Activated CD4-positive, alpha-beta T cell treated with anti-CD3 and anti-CD28 coated beads, Interleukin-2, amount 10 ng/mL, durations not matched to agents 24 days and 14 days (primary cell): ENCODE measurements at regions not wholly inside any gene's neighbourhood (a gene's known extent, or its start where the extent isn't known, plus 50 kb on each side); places are given as distances from the start of the nearest gene placed in this dataset.

Experiments used
- DNase-seq: peaks from one replicate; pipeline ENCODE4 v3.0.0; 2022
- H3K27ac Mint-ChIP-seq: one replicate; pipeline ENCODE4 v1.8.0; 2022; ENCODE audit warnings: mild to moderate bottlenecking, mixed read lengths
- H3K27me3 Mint-ChIP-seq: one replicate; pipeline ENCODE4 v1.8.0; 2022; ENCODE audit warnings: mixed read lengths
- H3K36me3 Mint-ChIP-seq: one replicate; pipeline ENCODE4 v1.8.0; 2022; ENCODE audit warnings: low read depth, mild to moderate bottlenecking, mixed read lengths
- H3K4me1 Mint-ChIP-seq: one replicate; pipeline ENCODE4 v1.8.0; 2021; ENCODE audit warnings: mixed read lengths
- H3K4me3 Mint-ChIP-seq: one replicate; pipeline ENCODE4 v1.8.0; 2022; ENCODE audit warnings: mild to moderate bottlenecking, moderate library complexity, mixed read lengths
- H3K9me3 Mint-ChIP-seq: one replicate; pipeline ENCODE4 v1.8.0; 2021; ENCODE audit warnings: mixed read lengths
- intact Hi-C: fragments of 100-400 bp; cut with micrococcal nuclease; formaldehyde crosslinking; loops from one replicate; pipeline ENCODE4 v1.15.1; 2023

DNA sequence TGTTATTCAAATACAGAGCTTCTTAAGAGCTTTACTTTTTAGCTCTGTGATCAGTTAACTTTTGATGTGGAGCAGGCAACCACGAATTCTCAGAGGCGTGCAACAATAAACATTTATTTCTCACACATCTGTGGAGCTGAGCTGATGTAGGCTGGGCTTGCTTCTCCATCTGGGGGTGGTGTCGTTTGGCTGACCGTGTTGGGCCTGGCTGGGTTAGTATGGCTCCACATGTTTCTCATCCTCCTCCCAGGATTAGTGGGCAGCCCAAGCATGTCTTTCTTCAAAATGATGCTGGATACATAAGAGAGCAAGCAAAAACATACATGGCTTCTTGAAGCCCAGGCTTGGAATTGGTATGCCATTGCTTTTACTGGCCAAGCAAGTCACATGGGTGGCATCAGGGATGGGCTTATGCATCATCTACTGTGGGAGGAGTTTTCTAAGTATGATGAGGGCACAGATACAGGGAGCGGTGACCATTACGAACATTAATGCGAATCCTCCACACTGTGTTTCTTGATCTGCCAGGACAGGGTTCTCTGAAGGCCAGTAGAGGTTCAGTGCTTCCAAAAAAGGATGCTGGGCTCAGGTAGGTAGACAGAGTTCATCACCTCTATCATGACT, 157.0 kb upstream of the TNP1 start:
- Mint-ChIP-seq H3K4me1 (peaks cover 5% of the 10 kb centered on the region), H3K27me3 (peaks cover 30% of the 10 kb centered on the region), H3K36me3 (no peaks in the 10 kb centered on the region), H3K4me3 (no peak overlapping the region), H3K27ac (no peak overlapping the region), H3K9me3 (no peaks in the 10 kb centered on the region)
- intact Hi-C loops: no loop called here
- no peak for DNase-seq

DNA sequence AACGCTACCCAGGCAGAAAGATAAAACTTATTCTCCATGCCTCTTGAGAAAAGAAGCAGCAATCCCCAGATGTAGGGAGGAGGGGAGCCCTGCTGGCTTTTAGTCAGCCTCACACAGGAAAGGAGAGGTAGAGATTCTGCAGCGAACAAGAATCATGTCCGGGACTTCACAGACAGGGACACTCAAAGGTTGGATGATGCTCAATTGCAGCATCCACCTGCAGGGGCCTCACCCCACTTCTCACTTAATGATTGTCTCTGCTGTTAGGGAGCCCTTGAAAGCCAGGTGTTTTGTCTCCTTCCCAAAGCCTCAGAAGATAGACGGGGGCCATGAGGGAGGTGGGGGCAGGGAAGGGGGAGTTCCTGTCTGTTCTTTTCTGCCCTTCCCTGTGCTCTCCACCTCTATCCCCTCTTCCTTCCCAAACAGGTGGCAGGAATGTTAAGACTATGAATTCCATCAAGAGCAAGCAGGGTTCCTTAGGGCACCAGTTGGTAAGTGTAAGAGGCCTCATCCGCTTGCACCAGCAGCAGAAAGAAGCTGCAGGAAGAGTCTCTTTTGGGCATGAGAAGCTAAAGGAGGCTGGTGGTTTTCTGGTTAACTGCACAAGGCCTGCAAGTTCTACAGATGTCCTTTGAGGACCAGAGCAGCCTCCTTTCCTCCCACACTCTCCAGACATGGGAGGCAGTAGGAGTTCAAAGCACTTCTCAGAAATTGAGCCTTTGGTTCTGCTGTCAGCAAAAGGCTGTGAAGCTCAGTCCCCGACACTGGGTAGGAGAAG, 154.7 kb upstream of the TNP1 start:
- intact Hi-C loops: no loop called here
- no peak overlapping the region for H3K27ac Mint-ChIP-seq
- peaks cover 35% of the 10 kb centered on the region for H3K27me3 Mint-ChIP-seq
- no peak for DNase-seq
- H3K4me3 Mint-ChIP-seq: no peak overlapping the region
- no peaks in the 10 kb centered on the region for H3K36me3 Mint-ChIP-seq
- H3K9me3 Mint-ChIP-seq: no peaks in the 10 kb centered on the region
- H3K4me1 Mint-ChIP-seq: peaks cover 5% of the 10 kb centered on the region

DNA sequence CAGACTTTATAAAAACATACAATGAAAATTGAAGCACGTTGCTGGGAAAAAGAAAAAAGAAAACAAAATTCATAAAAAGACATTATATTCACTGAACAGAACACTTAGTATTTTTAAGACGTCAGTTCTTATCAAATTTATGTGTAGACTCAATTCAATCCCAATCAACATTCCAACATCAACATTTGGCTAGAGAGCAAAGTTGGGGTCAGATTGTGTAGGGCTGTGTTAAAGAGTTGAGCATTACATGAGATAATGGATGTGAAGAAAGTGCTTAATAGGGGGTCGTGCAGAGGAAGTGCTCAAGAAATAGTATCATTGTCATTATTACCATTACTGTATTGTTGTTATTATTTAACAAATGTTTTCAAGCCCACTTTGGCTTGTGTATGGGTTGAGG, 154.1 kb upstream of the TNP1 start:
- DNase-seq: no peak
- no peak overlapping the region for H3K27ac Mint-ChIP-seq
- intact Hi-C loops: no loop called here

DNA sequence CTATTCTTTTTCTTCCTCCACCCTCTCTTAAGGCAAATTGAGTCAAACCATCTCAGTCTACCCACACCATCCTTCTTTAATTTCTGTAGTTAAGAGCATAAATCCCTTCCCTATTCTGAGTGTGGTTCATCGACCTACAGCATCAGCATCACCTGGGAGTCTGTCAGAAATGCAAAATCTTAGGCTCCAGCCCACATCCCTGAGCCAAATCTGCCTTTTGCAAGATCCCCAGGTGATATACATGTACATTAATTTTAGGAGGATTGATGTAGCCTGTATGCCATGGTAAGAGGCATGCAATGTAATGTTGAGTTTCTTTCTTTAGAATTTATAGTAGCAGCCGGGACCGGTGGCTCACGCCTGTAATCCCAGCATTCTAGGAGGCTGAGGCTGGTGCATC, 151.7 kb upstream of the TNP1 start:
- Mint-ChIP-seq H3K27ac (no peak overlapping the region), H3K36me3 (no peaks in the 10 kb centered on the region), H3K4me3 (no peak overlapping the region), H3K4me1 (peaks cover 5% of the 10 kb centered on the region), H3K9me3 (no peaks in the 10 kb centered on the region), H3K27me3 (peaks cover 25% of the 10 kb centered on the region)
- DNase-seq: no peak
- intact Hi-C loops: no loop called here

More for the DNA sequence above, 154.1 kb upstream of the TNP1 start:
- peaks cover 5% of the 10 kb centered on the region for H3K4me1 Mint-ChIP-seq
- peaks cover 35% of the 10 kb centered on the region for H3K27me3 Mint-ChIP-seq
- no peaks in the 10 kb centered on the region for H3K9me3 Mint-ChIP-seq
- no peak overlapping the region for H3K4me3 Mint-ChIP-seq
- H3K36me3 Mint-ChIP-seq: no peaks in the 10 kb centered on the region

DNA sequence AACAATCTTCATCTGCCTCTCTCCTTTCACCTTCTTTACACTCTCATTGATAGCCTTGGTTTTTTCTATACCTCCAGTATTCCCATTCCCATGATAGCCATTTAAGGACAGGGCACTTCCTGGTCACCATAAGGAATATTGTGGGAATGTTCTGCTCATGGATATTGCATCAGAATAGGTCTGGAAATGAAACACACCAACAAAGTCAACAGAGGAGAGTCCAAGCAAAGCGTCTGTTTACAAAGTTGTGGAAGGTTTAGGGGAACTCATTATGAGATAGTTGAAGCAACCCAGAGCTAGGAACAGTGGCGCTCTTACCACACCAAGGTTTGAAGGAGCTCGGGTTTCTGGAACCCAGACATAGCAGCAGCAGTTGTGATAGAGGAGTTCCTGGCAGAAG, 150.3 kb upstream of the TNP1 start:
- intact Hi-C loops: no loop called here
- H3K27ac Mint-ChIP-seq: no peak overlapping the region
- peaks cover 5% of the 10 kb centered on the region for H3K4me1 Mint-ChIP-seq

DNA sequence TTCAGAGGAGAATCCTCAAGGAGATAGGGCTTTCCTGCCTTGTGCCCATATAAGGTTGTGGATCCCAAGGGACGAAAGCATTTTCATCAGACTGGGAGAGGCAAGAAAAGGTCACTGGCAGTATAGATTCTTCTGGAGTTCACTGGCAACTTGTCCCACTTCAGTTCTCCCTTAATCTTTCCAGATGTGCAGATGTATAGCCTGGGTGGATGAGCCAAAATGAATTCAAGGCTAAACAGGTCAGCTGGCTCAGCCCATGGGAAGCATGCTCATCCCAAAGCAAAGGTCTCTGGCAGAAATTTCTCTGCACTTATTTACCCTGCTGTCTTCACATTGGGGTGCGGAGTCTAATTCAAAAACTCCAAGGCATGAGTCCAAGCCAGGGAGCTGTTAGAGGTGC, 148.9 kb upstream of the TNP1 start:
- Mint-ChIP-seq H3K27me3 (peaks cover 12% of the 10 kb centered on the region), H3K4me1 (no peaks in the 10 kb centered on the region), H3K36me3 (no peaks in the 10 kb centered on the region), H3K9me3 (no peaks in the 10 kb centered on the region), H3K4me3 (no peak overlapping the region), H3K27ac (no peak overlapping the region)
- no peak for DNase-seq
- intact Hi-C loops: no loop called here

More for the DNA sequence above, 150.3 kb upstream of the TNP1 start:
- DNase-seq: no peak
- Mint-ChIP-seq H3K27me3 (peaks cover 20% of the 10 kb centered on the region), H3K9me3 (no peaks in the 10 kb centered on the region), H3K36me3 (no peaks in the 10 kb centered on the region), H3K4me3 (no peak overlapping the region)

DNA sequence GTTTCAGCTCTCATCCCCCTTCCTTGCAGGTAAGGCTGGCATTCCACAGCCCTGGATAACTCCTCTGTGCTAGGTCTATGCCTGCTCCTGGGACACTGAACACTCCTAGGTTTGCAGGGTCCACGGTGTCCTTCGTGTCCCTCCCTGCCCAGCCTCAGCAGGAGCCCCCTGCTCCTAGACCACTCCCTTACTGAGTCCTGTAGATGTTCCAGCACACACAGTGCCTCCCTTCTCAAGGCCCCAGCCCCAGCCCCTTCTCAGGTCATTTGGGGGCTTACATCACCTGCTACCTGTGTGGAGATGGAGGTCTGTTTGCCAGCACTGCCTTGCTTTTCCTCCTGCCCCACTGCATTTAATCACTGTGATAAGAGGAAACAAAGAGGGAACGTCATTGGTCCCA, 146.4 kb upstream of the TNP1 start:
- H3K4me1 Mint-ChIP-seq: no peaks in the 10 kb centered on the region
- H3K36me3 Mint-ChIP-seq: no peaks in the 10 kb centered on the region
- H3K9me3 Mint-ChIP-seq: no peaks in the 10 kb centered on the region

DNA sequence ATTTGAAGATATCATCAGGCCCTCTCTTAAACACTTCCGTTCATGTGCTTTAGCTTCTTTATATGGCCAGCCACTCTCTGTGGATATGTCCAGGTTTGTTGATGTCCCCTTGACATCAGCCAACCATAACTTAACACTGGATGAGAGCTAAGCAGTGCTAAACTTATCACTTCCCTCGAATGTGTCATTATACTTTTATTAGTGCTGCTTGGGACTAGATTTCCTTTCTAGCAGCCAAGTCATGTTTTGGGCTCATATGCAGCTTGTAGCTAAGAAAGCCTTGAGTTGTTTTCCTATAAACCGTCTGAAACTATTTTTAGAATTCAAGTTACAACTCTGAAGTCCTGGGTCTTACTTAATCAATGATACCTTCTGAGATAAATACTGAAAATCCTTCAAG, 144.8 kb upstream of the TNP1 start:
- no peak for DNase-seq
- H3K36me3 Mint-ChIP-seq: no peaks in the 10 kb centered on the region
- no peaks in the 10 kb centered on the region for H3K4me1 Mint-ChIP-seq
- H3K27ac Mint-ChIP-seq: no peak overlapping the region
- H3K9me3 Mint-ChIP-seq: no peaks in the 10 kb centered on the region
- intact Hi-C loops: no loop called here
- peaks cover 3% of the 10 kb centered on the region for H3K27me3 Mint-ChIP-seq
- no peak overlapping the region for H3K4me3 Mint-ChIP-seq

More for the DNA sequence above, 146.4 kb upstream of the TNP1 start:
- DNase-seq: no peak
- H3K4me3 Mint-ChIP-seq: no peak overlapping the region
- H3K27me3 Mint-ChIP-seq: peaks cover 5% of the 10 kb centered on the region
- intact Hi-C loops: no loop called here
- H3K27ac Mint-ChIP-seq: no peak overlapping the region

DNA sequence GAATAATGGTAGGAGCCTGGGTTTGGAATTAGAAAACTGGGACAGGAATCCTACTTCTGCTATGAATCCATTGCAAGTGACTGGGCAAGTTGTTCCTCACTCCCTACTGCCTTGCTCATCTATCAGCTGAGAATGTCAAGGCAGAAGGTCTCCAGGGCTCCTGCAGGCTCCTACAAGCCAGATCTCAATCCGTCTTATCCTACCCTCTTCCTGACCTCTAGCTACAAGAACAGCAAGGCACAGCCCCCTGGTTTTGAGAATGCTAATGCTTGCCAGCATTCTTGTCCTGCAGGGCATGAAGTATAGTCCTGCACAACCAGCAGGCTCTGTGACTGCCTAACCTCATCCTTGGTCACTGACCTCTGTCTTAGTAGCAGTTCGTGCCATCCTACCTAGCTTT, 141.9 kb upstream of the TNP1 start:
- H3K4me3 Mint-ChIP-seq: no peak overlapping the region
- H3K36me3 Mint-ChIP-seq: no peaks in the 10 kb centered on the region
- H3K9me3 Mint-ChIP-seq: no peaks in the 10 kb centered on the region
- H3K4me1 Mint-ChIP-seq: no peaks in the 10 kb centered on the region
- H3K27ac Mint-ChIP-seq: no peak overlapping the region
- intact Hi-C loops: no loop called here
- DNase-seq: no peak
- peaks cover 7% of the 10 kb centered on the region for H3K27me3 Mint-ChIP-seq

DNA sequence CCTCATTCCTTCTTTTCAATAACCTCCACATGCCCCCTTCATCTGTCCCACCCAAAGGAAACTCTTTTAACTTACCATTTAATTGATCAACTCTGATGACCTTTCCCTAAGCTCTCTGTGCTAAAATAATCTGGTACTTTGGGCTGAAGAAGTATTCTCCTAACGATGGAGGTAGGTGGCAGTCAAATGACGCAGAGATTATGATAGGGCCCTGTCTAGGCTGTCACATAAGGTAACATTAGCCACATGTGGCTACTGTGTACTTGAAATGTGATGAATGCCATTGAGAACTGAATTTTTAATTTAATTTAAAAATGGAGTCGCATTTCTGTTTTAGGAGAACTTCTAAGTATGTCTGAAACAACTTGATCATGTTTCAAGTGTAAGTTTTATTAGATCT, 140.5 kb upstream of the TNP1 start:
- H3K27ac Mint-ChIP-seq: no peak overlapping the region
- no peaks in the 10 kb centered on the region for H3K9me3 Mint-ChIP-seq
- intact Hi-C loops: no loop called here
- no peak for DNase-seq
- no peaks in the 10 kb centered on the region for H3K4me1 Mint-ChIP-seq
- no peaks in the 10 kb centered on the region for H3K36me3 Mint-ChIP-seq
- H3K27me3 Mint-ChIP-seq: peaks cover 8% of the 10 kb centered on the region
- H3K4me3 Mint-ChIP-seq: no peak overlapping the region

DNA sequence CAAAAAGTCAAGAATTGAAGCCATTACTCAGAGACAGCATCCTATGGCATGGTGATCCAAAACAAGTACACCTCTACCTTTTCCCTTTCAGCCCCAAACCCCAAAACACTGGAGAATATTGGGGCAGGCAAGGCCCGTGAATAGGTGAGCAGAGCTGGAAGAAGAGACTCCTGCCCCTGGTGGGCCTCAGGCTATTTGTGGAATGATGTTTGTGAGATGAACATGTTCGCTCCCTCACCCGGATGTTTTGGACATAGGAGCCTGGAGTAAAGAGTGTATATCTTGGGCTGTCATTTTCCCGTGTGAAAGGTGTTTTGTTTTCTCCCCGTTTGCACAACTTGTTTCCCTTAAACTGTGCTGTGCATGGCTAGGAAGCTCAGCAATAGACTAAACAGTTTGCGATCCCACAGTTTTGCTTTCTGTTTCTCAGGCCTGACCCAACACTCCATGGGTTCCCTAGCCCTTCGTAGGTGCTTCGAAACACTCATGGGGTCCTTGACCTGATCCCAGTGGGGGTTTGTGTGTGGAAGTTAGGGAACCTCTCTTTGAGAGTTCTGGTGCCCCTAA, 136.5 kb upstream of the TNP1 start:
- no peaks in the 10 kb centered on the region for H3K4me1 Mint-ChIP-seq
- no peaks in the 10 kb centered on the region for H3K9me3 Mint-ChIP-seq
- peaks cover 18% of the 10 kb centered on the region for H3K27me3 Mint-ChIP-seq
- intact Hi-C loops: no loop called here
- H3K4me3 Mint-ChIP-seq: no peak overlapping the region
- no peak for DNase-seq
- no peak overlapping the region for H3K27ac Mint-ChIP-seq
- H3K36me3 Mint-ChIP-seq: no peaks in the 10 kb centered on the region

DNA sequence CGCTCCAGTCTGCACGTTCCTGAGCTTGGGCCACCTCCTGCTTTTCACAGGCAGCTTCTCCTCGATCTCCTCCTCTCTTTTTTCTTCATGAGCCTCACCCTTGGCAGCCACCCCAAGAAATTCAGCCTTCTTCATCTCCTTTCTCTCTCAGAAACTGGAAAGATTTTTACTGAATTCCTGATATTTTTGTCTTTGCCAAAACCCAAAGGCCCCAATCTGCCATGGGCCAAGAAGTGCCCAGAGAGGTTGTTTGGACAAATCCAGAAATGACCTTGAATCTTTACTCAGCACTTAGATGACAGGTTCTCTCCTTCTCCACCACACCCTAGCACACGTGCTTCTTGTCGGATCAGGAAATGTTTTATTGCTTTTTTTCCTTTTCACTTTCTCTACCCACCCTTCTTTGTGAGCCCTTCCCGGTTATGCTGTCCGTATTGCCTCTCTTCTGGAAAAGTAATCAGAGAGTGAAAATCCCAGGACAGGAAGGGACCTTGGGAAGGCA, 134.5 kb upstream of the TNP1 start:
- no peaks in the 10 kb centered on the region for H3K4me1 Mint-ChIP-seq
- no peak for DNase-seq
- intact Hi-C loops: no loop called here

DNA sequence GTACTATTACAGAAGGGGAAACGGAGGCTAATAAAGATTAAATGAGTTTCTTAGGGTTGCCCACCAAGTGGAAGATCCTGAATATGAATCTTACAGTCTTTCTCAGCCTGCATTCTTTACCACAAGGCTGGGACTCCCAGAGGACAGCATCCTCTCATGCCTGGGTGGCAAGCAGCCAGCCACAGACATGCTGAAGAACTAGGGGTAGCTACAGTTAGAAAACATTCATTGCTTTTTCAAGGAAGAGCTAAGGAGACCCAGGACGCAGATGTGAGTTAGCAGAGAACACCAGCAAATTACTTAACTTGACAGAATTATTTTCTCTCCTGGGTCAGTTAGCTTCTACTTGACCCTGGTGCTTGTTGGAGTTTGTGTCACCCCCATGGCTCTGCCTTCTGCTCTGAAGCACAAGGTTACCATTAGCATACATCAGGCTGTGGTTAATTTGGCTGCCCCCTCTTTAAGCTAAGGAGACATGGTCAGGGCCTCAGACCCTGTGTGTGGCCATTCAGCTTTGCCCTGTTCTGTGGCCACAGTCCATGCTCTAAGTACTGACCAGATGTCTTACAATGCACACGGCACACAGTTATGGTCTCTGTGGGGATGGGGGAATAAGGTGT, 132.3 kb upstream of the TNP1 start:
- H3K27ac Mint-ChIP-seq: no peak overlapping the region
- no peaks in the 10 kb centered on the region for H3K4me1 Mint-ChIP-seq
- H3K36me3 Mint-ChIP-seq: no peaks in the 10 kb centered on the region
- no peak overlapping the region for H3K4me3 Mint-ChIP-seq
- H3K27me3 Mint-ChIP-seq: peaks cover 22% of the 10 kb centered on the region
- no peak for DNase-seq
- intact Hi-C loops: no loop called here
- no peaks in the 10 kb centered on the region for H3K9me3 Mint-ChIP-seq

More for the DNA sequence above, 134.5 kb upstream of the TNP1 start:
- Mint-ChIP-seq H3K27me3 (peaks cover 19% of the 10 kb centered on the region), H3K27ac (no peak overlapping the region), H3K36me3 (no peaks in the 10 kb centered on the region), H3K9me3 (no peaks in the 10 kb centered on the region), H3K4me3 (no peak overlapping the region)

DNA sequence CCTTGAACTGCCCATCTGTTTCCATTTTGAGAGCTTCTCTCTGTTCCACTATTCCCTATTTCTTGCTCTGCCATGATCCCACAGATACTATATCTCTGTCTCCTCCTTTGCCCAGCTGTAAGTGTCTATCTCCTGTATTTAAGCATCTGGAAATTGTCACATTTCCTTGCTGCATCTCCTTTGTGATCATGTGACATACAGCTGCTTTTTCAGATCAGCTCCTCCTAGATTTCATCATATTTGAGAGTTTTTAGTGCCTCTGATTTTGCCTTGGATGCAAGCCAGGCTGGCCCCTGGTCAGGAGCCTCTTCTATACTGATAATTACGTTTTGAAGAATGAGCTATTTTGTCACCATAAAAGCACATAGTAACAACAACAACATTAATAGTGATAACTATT, 131.7 kb upstream of the TNP1 start:
- Mint-ChIP-seq H3K27ac (no peak overlapping the region), H3K4me3 (no peak overlapping the region), H3K27me3 (peaks cover 22% of the 10 kb centered on the region), H3K4me1 (no peaks in the 10 kb centered on the region), H3K36me3 (no peaks in the 10 kb centered on the region), H3K9me3 (no peaks in the 10 kb centered on the region)
- intact Hi-C loops: no loop called here
- no peak for DNase-seq
